ENCODE measurements at regions not wholly inside any gene's neighbourhood (a gene's known extent, or its start where the extent isn't known, plus 50 kb on each side); places are given as distances from the start of the nearest gene placed in this dataset.

- no peak for DNase-seq
Measured at GRCh38 chr2:41943159-41943558, 104.7 kb upstream of the PKDCC start.

- no peak for DNase-seq
Measured at GRCh38 chr2:41944220-41944880, 103.5 kb upstream of the PKDCC start.

GRCh38 chr2:41947701-41948396 is 100.0 kb upstream of the PKDCC start:
- no peak for DNase-seq

- no peak for DNase-seq
Measured at GRCh38 chr2:41948397-41948763, 99.4 kb upstream of the PKDCC start.

- DNase-seq = no peak
Measured at GRCh38 chr2:41949091-41949882, 98.5 kb upstream of the PKDCC start.

- no peak for DNase-seq
Measured at GRCh38 chr2:41949883-41950665, 97.7 kb upstream of the PKDCC start.

- DNase-seq = no peak
Measured at GRCh38 chr2:41950666-41950960, 97.2 kb upstream of the PKDCC start.

- no peak for DNase-seq
Measured at GRCh38 chr2:41954304-41955291, 93.2 kb upstream of the PKDCC start.

GRCh38 chr2:41955316-41956043 is 92.3 kb upstream of the PKDCC start:
- no peak for DNase-seq

GRCh38 chr2:41957431-41957830 is 90.4 kb upstream of the PKDCC start:
- DNase-seq = no peak

- DNase-seq = no peak
Measured at GRCh38 chr2:41958251-41958650, 89.6 kb upstream of the PKDCC start.

GRCh38 chr2:41958775-41959174 is 89.0 kb upstream of the PKDCC start:
- DNase-seq = no peak

- DNase-seq = no peak
Measured at GRCh38 chr2:41959760-41960159, 88.1 kb upstream of the PKDCC start.

- DNase-seq = no peak
Measured at GRCh38 chr2:41962922-41963622, 84.7 kb upstream of the PKDCC start.

GRCh38 chr2:41963661-41964525 is 83.9 kb upstream of the PKDCC start:
- no peak for DNase-seq

- DNase-seq = no peak
Measured at GRCh38 chr2:41965173-41965908, 82.5 kb upstream of the PKDCC start.

- DNase-seq = no peak
Measured at GRCh38 chr2:41965909-41966295, 81.9 kb upstream of the PKDCC start.

GRCh38 chr2:41966431-41966893 is 81.4 kb upstream of the PKDCC start:
- DNase-seq = no peak

GRCh38 chr2:41966920-41967319 is 80.9 kb upstream of the PKDCC start:
- no peak for DNase-seq
